NCI-H510A treated with DMSO at 0.1 percent for 48 hours (cell line): ENCODE measurements at regions not wholly inside any gene's neighbourhood (a gene's known extent, or its start where the extent isn't known, plus 50 kb on each side); places are given as distances from the start of the nearest gene placed in this dataset.
"Not testable (repeated sequence)": the region's sequence is repeated elsewhere in the genome, so short reads cannot be mapped to it uniquely, and the experiment has no call there.

Experiments
- DNase-seq: peaks from one replicate; lab custom pipeline; 2025; lab: John Stamatoyannopoulos, UW

DNA sequence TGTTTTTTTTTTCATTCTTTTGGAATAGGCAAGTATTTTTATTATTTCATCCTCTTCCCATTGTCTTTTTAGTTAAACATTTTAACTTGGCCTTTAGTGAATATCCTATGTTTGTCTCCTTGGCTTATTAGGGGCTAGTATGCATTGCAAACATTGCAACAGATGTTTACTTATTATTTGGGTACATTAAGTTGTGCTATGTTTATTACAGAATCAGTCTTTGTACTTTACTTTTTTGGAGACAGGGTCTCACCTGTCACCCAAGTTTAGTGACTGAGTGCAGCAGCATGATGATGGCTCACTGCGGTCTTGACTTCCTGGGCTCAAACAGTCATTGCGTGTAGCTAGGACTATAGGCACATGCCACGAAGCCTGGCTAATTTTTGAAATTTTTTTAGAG lies 51.1 kb upstream of the NUDT6 start:
- DNase-seq = no peak

DNA sequence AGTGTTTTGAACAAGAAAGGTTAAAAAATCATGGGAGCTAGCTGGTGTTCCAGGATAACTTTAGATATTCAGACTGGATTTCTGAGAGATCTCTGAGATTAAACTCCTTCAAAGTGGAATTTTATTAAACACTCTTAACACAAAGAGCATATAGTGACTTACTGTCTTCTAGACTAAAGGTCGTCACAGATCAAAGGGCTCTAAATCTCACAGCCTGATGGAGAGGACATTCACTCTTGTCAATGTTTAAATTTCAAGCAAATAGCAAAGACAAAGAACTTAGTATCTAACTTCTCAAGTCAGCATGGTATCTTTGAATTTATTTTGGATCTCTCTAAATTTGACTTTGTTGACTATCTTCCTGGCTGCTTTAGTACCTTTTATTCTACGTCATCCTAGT lies 53.7 kb upstream of the NUDT6 start:
- no peak for DNase-seq

DNA sequence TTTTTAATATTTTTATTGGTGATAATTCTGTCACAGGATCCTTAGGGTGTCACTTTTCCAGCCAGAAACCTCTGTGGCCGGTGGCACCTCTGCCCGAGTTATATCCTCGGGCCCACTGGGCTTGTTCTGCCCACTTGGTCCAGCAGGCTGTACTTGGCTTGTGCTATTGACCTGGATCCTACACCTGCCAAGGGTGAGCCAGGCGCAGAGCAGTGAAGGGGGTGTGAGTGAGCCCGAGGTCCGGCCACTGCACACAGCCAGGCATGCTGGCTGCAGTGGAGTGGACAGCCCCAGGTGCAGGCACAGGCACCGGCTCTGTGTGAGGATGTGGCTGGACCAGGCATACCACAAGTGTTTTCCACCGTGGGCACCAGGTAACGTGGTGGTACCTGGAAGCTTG lies 54.7 kb upstream of the NUDT6 start:
- DNase-seq = no peak

DNA sequence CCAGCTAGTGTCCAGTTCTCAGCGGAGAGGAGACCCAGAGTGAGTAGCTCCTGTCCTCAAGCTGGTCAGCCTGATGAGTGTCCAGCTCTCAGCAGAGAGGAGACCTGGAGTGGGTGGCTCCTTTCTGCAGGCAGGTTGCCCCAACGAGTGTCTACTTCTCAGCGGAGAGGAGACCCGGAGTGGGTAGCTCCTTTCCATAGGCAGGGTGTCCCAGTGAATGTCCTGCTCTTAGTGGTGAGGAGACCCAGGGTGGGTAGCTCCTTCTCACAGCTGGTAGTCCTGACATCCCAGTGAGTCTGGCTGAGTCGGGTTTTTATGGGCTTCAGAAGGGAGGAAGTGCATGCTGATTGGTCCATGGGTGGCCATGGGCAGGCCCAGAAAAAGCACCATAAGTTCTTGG lies 55.7 kb upstream of the NUDT6 start:
- no peak for DNase-seq

DNA sequence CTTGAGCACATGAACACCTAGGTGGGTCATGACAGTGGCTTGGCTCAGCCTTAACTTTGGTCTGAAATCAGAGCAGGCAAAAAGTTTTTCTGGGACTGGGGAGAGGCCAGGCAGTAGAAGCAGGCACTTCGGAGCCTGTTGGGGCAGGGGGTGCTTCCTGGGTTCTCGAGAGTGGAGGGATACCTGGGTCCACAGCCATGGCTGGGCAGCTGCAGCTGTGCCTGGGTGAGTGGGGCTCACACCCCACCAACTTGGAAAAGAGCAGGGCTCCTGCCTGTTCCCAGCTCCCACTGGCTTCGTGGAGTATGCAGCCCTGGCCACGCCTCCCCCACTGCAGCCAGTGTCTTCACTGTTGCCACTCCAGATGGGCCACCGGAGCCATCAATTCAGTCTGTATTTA lies 56.4 kb upstream of the NUDT6 start:
- no peak for DNase-seq

DNA sequence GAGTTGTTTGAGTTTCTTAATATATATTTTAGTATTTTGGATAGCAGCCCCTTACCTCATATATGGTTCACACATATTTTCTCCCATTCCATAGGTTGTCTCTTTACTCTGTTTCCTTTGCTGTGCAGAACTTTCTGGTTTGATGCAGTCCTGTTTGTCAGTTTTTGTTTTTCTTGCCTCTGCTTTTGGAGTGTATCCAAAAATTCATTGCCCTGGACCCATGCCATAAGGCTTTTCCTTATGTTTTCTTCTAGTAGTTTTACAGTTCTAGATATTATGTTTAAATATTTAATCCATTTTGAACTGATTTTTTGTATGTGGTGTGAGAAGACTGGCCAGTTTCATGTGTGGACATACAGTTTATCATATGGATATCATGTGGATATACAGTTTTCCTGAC lies 58.5 kb upstream of the NUDT6 start:
- DNase-seq = no peak

DNA sequence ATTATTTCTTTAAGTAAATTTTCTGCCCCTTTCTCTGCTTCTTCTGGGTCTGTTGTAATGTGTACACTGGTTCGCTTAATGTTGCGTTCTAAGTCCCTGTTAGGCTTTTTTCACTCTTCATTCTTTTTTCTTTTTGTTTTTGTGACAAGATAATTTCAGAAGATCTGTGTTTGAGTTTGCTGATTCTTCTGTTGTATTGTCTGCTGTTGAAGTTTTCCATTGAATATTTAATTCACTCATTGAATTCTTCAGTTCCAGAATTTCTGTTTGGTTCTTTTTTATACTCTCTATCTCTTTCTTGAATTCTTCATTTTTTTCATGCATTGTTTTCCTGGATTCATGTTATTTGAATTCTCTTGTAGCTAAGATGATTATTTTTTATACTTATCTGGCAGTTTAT lies 66.3 kb upstream of the NUDT6 start:
- no peak for DNase-seq

DNA sequence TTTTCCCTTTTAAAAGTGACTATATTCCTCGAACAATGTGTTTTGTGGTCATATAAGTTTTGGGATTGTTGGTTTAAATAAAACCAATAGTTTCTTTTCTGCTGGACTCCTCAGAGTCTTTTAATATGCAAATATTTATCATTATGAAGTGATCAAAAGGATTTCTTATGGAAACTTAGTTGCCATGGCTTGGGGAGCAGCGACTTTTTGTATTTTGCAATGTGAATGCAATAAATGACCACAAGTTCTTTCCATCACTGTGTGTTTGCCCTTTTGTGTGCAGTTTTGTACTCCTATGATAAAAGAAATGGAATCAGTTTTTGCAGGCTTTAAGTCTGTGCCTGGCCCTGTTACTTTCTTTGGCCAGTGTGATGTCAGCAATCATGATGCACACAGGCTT lies 68.5 kb upstream of the NUDT6 start:
- no peak for DNase-seq

DNA sequence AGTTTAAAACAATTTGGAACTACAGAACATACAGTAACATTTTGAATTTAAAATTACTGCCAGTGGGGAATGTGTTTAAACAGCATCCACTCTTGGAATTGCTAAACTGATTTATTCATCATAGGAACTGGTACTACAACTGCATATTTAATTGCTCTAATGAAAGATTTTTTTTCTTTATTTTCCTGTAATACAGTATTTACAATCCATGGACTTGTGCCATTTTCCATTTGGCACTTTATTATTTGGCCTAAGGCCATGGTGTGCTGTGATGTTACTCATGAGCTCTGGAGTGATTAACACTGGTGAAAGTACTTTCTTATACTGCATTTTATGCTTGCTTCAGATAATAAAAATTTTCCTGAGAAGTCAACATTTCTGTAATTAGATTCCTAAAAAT lies 69.7 kb upstream of the NUDT6 start:
- no peak for DNase-seq

DNA sequence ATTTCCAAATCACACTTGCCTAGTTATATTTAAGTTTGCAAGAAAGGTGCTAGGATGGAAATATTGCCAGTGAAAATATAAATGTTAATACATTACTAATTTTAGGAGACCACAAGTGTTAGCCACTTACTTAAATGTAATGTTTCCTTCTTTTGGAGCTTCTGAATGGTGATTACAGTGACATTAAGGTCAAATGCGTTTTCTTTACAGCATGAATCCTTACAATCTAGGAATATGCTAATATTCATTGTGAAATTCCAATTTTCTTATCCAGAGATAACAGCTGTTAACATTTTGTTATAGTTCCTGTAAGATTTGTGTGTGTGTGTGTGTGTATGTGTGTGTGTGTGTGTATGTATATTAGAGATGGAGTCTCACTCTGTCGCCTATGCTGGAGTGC lies 70.2 kb upstream of the NUDT6 start:
- no peak for DNase-seq

DNA sequence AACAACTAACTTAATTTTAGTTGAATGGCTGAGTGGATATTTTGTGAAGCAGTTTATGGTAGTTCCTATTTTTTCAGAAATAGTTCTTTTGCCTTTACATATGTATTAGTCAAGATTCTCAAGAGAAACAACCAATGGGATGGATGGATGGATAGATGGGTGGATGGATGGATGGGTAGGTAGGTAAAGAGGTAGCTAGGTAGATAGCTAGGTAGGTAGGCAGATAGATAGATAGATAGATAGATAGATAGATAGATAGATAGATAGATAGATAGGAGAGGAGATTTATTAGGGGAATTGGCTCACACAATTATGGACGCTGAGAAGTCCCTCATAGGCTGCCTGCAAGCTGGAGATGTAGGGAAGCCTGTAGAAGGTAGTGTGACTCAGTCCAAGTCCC lies 74.0 kb upstream of the NUDT6 start:
- no peak for DNase-seq

DNA sequence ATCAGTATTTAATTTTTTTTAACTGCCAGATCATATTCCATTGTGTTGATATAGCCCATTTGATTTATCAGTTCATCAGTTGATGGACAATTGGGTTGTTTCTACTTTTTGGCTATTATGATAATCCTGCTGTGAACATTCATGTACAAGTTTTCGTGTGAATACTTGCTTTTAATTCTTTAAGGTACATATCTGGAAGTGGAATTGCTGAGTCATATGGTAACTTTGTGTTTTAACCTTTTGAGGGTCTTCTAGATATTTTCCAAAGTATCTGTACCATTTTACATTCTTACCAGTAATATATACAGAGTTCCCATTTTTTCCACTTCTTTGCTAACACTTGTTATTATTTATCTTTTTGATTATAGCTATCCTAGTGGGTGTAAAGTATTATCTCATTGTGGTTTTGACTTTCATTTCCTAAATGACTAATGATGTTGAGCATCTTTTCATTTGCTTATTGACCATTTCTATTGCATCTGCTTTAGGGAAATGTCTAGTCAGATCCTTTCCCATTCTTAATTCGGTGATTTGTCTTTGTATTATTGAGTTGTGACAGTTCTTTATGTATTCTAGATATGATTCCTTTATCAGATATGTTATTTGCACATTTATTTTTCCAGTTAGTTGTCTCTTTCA lies 75.2 kb upstream of the NUDT6 start:
- no peak for DNase-seq

DNA sequence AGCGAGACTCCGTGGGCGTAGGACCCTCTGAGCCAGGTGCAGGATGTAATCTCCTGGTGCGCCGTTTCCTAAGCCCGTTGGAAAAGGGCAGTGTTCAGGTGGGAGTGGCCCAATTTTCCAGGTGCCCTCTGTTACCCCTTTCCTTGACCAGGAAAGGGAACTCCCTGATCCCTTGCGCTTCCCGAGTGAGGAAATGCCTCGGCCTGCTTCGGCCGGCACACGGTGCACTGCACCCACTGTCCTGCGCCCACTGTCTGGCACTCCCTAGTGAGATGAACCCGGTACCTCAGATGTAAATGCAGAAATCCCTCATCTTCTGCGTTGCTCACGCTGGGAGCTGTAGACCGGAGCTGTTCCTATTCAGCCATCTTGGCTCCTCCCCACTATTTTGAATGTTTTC lies 81.7 kb upstream of the NUDT6 start:
- not testable (repeated sequence) for DNase-seq

DNA sequence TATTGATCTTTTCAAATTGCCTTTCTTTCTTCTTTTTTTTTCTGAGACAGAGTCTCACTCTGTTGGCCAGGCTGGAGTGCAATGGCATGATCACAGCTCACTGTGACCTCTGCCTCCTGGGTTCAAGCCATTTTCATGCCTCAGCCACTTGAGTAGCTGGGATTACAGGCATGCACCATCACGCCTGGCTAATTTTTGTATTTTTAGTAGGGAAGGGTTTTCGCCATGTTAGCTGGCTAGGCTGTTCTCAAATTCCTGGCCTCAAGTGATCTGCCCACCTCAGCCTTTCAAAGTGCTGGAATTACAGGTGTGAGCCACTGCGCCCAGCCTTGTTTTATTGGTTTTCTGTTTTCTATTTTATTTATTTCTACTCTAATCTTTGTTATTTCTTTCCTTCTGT lies 82.7 kb upstream of the NUDT6 start:
- DNase-seq = not testable (repeated sequence)

DNA sequence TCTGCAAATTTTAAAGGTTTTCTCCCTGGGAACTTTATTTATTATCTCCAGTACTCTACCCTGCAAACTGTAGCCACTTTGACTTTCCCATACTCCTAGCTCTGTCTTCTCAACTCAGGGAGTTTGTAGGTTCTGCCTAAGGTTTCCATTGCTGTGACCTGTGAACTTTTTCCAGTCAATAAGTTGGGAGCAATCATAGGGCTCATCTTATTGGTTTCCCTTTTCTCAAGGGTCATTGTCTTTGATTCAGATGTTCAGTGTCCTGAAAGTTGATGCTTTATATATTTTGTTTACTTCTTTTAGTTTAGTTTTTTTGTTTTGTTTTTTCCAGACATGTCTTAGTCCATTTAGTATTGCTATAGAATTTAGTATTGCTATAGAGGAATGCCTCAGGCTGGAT lies 85.3 kb upstream of the NUDT6 start:
- DNase-seq = no peak

DNA sequence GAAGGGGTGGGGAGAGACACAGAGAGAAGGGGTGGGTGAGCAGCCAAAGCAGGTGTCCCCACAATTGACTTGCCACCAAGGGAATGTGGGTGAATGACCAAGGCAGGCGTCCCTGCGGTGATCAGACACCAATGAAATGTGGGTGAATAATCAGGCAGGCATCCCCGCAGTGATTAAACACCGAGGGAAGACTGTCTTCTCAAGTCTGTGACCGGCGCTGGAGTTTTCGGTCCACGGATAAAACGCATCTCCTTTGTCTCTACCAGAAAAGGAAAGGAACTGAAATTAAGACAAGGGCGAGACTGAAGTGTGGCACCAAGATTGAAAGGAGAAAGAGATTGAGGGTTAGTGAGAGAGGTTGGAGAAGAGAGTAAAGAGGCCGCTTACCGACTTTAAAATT lies 90.0 kb upstream of the NUDT6 start:
- DNase-seq = not testable (repeated sequence)

DNA sequence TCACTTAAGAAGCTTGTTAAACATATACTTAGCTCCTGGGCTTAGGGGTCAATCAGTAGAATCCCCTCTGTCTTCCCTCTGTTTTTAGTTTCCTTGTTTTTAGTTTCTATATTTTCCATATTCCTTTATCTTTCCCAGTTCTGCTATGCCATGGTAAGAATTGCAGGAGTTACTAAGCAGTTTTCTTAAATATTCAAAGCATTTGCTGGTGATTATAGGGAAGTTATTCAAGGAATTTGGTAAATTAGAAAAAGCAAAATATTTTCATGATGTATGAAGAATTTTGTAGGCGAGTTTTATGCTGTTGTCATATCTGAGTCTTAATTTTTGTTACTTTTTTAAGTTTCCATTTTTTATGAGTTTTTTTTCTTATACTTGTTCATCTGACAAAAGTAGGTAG lies 91.6 kb upstream of the NUDT6 start:
- no peak for DNase-seq

DNA sequence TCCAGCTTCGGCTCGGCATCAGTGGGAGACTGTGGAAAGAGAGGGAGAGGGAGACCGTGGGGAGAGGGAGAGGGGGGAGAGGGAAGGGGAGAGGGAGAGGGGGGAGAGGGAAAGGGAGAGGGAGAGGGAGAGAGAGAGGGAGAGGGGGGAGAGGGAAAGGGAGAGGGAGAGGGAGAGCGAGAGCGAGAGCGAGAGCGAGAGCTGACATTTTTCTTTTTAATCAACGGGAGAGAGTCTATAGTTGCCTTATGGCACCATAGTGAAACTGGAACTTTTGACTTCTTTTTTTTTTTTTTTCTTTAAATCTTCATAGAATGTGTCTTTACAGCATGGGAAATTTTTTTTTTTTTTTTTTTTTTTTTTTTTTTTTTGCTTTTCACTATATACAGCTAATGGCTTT lies 94.7 kb upstream of the NUDT6 start:
- no peak for DNase-seq

DNA sequence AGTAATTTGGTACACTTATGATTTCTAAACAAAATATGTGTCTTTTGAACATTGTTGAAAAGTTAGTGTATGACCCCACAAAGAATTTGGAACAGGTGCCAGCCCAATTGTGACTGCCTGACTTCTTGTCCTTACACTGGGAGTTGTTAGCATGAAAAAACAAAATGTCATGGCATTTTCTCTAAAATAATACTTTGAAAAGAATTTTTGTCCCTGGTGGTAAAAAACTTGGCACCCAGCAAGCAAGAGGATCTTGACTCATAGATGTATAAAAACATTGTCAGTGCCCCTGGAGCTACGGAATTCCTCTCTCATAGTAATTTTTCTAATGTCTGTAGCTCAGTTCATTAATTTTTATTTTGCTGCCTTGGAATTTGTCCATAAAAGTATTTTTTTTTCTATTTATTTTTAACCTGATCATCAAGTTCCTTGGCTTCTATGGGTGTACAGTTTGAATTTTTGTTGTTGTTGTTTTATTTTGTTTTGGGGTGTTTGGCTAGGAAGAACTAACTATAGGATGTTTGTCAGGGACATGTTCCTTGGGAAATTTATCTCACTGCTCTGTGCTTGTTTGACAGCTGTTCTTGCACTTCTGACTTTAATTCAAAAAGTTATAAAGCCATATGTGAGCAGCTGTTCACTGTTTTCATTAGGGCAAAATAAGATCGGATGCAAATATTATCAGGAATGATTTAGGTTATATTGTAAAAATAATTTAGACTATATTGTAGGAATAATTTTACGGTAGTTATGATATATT lies 95.4 kb upstream of the NUDT6 start:
- no peak for DNase-seq

DNA sequence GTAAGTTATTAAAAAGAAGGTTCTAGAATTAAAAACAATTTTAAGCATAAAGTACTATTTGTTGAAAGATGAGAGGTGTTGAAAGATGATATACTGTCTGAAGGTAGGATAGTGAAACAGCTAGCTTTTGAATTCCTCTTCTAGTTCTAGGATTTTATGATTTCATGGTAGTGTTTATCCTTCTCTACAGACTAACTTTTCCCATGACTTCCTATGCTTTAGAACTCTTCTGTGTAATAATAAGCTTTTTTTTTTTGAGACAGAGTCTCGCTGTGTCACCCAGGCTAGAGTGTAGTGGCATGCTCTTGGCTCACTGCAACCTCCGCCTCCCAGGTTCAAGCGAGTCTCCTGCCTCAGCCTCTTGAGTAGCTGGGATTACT lies 96.0 kb upstream of the NUDT6 start:
- DNase-seq = no peak

DNA sequence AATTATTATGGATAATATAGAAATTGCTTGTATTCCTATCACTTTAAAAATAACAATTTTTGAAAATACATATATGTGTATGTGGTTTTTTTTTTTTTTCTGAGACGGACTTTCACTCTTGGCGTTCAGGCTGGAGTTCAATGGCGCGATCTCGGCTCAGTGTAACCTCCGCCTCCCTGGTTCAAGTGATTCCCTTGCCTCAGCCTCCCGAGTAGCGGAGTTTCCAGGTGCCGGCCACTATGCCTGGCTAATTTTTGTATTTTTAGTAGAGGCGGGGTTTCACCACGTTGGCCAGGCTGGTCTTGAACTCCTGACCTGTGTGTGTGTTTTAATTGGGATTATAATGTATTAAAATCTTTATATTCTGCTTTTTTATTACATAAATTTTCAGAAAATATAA lies 97.9 kb upstream of the NUDT6 start:
- DNase-seq = no peak

DNA sequence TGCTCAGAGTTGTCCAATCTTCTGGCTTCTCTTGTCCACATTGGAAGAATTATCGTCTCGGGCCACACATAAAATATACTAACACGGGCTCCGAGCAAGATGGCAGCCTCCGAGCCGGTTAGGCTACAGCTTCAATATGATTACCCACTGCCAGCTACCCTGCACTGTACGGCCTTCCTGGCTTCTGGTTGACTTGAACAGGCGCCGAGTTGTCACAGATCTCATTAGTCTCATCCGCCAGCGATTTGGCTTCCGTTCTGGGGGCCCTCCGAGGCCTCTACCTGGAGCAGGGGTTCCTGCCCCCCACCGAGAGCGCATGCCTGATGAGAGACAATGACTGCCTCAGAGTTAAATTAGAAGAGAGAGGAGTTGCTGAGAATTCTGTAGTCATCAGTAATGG lies 101.2 kb upstream of the NUDT6 start:
- DNase-seq = no peak

DNA sequence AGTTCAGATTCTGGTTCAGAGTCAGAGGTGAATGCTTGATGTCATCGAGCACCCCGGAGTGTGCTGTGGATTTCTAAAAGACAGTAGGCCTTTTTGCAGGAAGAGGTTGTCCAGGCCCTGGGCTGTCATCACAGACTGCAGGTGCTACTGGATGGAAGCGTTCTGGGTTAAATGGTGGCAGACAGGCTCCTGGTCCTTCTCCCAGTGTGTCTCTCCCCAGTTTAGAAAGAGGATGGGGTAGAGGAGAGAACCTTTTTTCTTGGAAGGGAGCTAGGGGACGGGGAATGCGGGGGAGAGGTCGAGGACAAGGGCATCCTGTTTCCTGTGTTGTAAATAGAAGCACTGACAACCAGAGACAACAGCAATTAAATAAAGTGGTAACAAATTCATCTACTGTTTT lies 102.3 kb upstream of the NUDT6 start:
- no peak for DNase-seq

DNA sequence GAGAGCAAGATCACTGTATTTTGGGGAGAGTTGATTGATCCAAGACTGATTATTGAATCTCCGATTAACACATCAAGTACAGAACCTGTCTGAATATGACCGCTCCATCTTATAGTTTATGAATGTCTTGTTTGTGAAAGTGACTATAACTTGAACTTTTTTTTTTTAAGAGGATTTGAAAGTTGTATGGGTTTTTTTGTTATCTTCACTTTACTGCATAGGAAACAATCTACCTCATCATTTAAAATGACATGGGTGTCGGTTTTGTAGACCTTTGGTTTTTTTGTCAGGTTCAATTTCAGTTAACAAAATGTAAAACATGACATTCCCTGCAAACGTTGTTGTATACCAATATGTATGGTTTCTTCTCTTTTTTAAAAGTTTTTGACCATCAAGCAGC lies 103.0 kb upstream of the NUDT6 start:
- DNase-seq = no peak
